Ovary (tissue), 7 donors: ENCODE measurements at regions not wholly inside any gene's neighbourhood (a gene's known extent, or its start where the extent isn't known, plus 50 kb on each side); places are given as distances from the start of the nearest gene placed in this dataset.
A peak's percentile ranks its signal among the peaks of the same experiment; 100 is the strongest.

Source experiments
- DNase-seq, 5 donors: peaks; one replicate each; pipeline ENCODE4 v3.0.0-alpha.2; 2019 to 2020
- H3K27ac ChIP-seq, 2 donors: fragments of 200-600 bp; one replicate each; pipeline versions ENCODE4 v1.5.1 to v1.8.0; 2019 to 2022
- H3K27me3 ChIP-seq: fragments of 200-600 bp; one replicate; pipeline ENCODE4 v1.8.0; 2022
- H3K36me3 ChIP-seq: fragments of 200-600 bp; sonication (generic); one replicate; pipeline ENCODE4 v1.5.1; 2019
- H3K4me1 ChIP-seq: one replicate; pipeline ENCODE4 v1.8.1; 2013; ENCODE audit warnings: mild to moderate bottlenecking, moderate library complexity; ENCODE audit not compliant: insufficient read depth
- H3K4me3 ChIP-seq: fragments of 200-600 bp; sonication (generic); one replicate; pipeline ENCODE4 v1.5.1; 2017
- H3K9me3 ChIP-seq, 2 donors: fragments of 200-600 bp in 1 of 2; sonication (generic) in 1 of 2; one replicate each; pipeline versions ENCODE4 v1.5.1 to v1.8.1; 2013 to 2019; ENCODE audit warnings: mild to moderate bottlenecking in 1 of 2, moderate library complexity in 1 of 2
- CTCF ChIP-seq, 3 donors: fragments of 450-650 bp in 2 of 3; fragments of 200-600 bp in 1 of 3; IDR thresholded peaks; one replicate each; pipeline versions ENCODE4 v1.5.1 to v1.8.0; 2016 to 2022; ENCODE audit warnings: antibody characterized with exemption in 3 of 3, mild to moderate bottlenecking in 1 of 3
- EP300 ChIP-seq: sonication (generic); formaldehyde crosslinking; IDR thresholded peaks from one replicate; pipeline ENCODE4 v1.6.1; 2017; ENCODE audit warnings: antibody characterized with exemption
- POLR2A ChIP-seq: fragments of 450-650 bp; IDR thresholded peaks from one replicate; pipeline ENCODE4 v1.6.1; 2017; ENCODE audit warnings: antibody characterized with exemption, mild to moderate bottlenecking, moderate library complexity
- WGBS, 3 donors: extraction: QIAGEN DNeasy Blood & Tissue Kit in 1 of 3; methylation state at CpG; one replicate each; pipeline versions ENCODE4 v1.1.5 to v1.1.7; 2013 to 2017; 5-methylcytosine and 5-hydroxymethylcytosine counted together
- intact Hi-C, 4 donors: fragments of 100-400 bp; cut with DNase I; formaldehyde crosslinking; loops; one replicate each; pipeline versions ENCODE4 v1.11.0 to v1.15.1; 2022 to 2023
- microRNA counts: library from miRNA; unstranded; fragments of <30 nt; microRNA quantifications from one replicate; lab custom pipeline; 2016
- microRNA-seq, 3 donors: library from miRNA; unstranded; fragments of <30 nt; microRNA quantifications; one replicate each; pipeline versions ENCODE4 to v1.2.0, GENCODE V29; 2019 to 2020
- small RNA-seq: library from RNA; depleted of rRNA; stranded (forward); fragments of <200 nt; gene quantifications from one replicate; pipeline ENCODE3, GENCODE V24; 2016
- donor health status: DM: no; HTN: no; CAD: no; lungs with moderate emphysema.
- donor health status: DM: no; HTN: no; CAD: no.
- donor health status: Bipolar disorder and iron deficiency.
- donor health status: DM: no; HTN: no; CAD: no.
- donor health status: DM: yes; HTN: yes; CAD: no.

- no peak overlapping the region for H3K4me3 ChIP-seq
- DNase-seq, result no peak
- H3K27ac ChIP-seq, result no peak overlapping the region
- no peaks in the 10 kb centered on the region for H3K27me3 ChIP-seq
- H3K9me3 ChIP-seq, result no peaks in the 10 kb centered on the region
- no peaks in the 10 kb centered on the region for H3K36me3 ChIP-seq
- TF ChIP-seq EP300, result no peak
- no peak for TF ChIP-seq CTCF (IDR thresholded peaks at IDR 0.05)
- no peak for TF ChIP-seq POLR2A
- intact Hi-C loops, result no loop called here
- whole genome bisulfite sequencing, 3 donors, result 82 to 94% (median 85%) methylated on average over 4 of the region's 4 CpGs
- no peaks in the 10 kb centered on the region for H3K4me1 ChIP-seq
Observed at GRCh38 chrX:150310417-150310816, 52.7 kb upstream of the MAMLD1 start.

- no peak for TF ChIP-seq EP300
- TF ChIP-seq POLR2A, result no peak
- no peak for TF ChIP-seq CTCF (IDR thresholded peaks at IDR 0.05)
- no peaks in the 10 kb centered on the region for H3K27me3 ChIP-seq
- H3K36me3 ChIP-seq, result no peaks in the 10 kb centered on the region
- no peak overlapping the region for H3K4me3 ChIP-seq
- intact Hi-C loops, result no loop called here
- no peaks in the 10 kb centered on the region for H3K9me3 ChIP-seq
- H3K27ac ChIP-seq, result no peak overlapping the region
- no peaks in the 10 kb centered on the region for H3K4me1 ChIP-seq
- WGBS, 3 donors, result 63 to 75% (median 67%) methylated on average over 1 of the region's 1 CpG
- DNase-seq, result no peak
Observed at GRCh38 chrX:150310881-150311280, 52.2 kb upstream of the MAMLD1 start.

- H3K4me3 ChIP-seq, result no peak overlapping the region
- H3K27me3 ChIP-seq, result no peaks in the 10 kb centered on the region
- no peak overlapping the region for H3K27ac ChIP-seq
- intact Hi-C loops, result no loop called here
- DNase-seq, result no peak
- no peaks in the 10 kb centered on the region for H3K4me1 ChIP-seq
- H3K36me3 ChIP-seq, result no peaks in the 10 kb centered on the region
- 49 to 76% (median 49%) methylated on average over 3 of the region's 3 CpGs for WGBS, 3 donors
- TF ChIP-seq CTCF (IDR thresholded peaks at IDR 0.05) (no peak), EP300 (no peak), POLR2A (no peak)
- no peaks in the 10 kb centered on the region for H3K9me3 ChIP-seq
Observed at GRCh38 chrX:150312931-150313330, 50.2 kb upstream of the MAMLD1 start.

MicroRNA genes in the stretch of these regions (microRNA counts, 767-probe panel; counts per million panel counts)
- 530 counts per million, percentile 78 among the panel's probes with 10 or more counts for microRNA hsa-miR-2114-5p (lab: Ali Mortazavi, UCI)

Small RNA genes lying in the stretch of these regions (microRNA-seq; reads per million reads assigned to microRNA genes)
- gene MIR2114, result 4.6 to 15.4 (median 14.3) reads per million in 3 donors

Small RNA genes lying in the stretch of these regions (small RNA-seq; reads per million reads assigned to genes)
- 0.15 reads per million for gene MIR2114
